HT-29 (cell line): ENCODE measurements at regions not wholly inside any gene's neighbourhood (a gene's known extent, or its start where the extent isn't known, plus 50 kb on each side); places are given as distances from the start of the nearest gene placed in this dataset.
"Not testable (repeated sequence)": the region's sequence is repeated elsewhere in the genome, so short reads cannot be mapped to it uniquely, and the experiment has no call there.

ENCODE experiments used
- DNase-seq: peaks from one replicate; pipeline ENCODE4 v3.0.0-alpha.2; 2015; ENCODE audit warnings: low spot score

DNA sequence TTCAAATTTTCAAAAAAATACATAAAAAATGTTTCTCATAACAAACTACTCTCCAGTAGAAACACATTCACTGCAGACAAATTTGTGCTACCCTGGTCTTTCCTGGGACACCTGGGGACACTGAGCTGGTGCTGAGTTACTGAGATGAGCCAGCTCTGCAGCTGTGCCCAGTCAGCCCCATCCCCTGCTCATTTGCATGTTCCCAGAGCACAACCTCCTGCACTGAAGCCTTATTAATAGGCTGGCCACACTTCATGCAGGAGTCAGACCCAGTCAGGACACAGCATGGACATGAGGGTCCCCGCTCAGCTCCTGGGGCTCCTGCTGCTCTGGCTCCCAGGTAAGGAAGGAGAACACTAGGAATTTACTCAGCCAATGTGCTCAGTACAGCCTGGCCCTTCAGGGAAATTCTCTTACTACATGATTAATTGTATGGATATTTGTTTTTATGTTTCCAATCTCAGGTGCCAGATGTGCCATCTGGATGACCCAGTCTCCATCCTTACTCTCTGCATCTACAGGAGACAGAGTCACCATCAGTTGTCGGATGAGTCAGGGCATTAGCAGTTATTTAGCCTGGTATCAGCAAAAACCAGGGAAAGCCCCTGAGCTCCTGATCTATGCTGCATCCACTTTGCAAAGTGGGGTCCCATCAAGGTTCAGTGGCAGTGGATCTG, 1529.3 kb downstream of the RPIA start:
- DNase-seq = not testable (repeated sequence)

DNA sequence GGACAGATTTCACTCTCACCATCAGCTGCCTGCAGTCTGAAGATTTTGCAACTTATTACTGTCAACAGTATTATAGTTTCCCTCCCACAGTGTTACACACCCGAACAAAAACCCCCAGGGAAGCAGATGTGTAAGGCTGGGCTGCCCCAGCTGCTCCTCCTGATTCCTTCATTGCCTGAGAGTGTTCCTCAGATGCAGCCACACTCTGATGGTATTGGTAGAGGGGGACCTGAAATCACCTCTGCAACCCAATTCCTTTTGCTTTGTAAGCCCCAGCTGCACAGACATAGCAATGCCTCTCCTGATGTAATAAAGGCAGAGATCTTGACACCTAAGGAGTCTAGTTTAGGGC, 1529.8 kb downstream of the RPIA start:
- no peak for DNase-seq

DNA sequence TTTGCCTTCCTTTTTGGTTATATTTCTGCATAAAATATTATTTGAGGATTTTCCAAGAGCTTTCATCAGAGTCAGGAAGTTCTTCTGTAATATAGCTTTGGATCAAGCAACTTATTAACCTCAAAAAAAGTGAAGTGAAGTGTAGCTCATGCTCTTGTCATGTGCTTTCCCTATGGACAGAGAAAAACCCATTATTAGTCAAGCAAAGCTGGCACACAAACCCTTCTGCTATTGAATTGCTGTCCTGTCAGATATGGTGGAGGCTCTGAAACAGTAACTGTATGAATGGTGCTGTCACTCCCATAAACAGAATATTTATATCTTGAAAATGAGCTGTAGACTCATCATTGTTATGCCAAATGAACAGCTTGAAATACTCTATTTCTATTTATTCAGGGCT, 1533.3 kb downstream of the RPIA start:
- not testable (repeated sequence) for DNase-seq

DNA sequence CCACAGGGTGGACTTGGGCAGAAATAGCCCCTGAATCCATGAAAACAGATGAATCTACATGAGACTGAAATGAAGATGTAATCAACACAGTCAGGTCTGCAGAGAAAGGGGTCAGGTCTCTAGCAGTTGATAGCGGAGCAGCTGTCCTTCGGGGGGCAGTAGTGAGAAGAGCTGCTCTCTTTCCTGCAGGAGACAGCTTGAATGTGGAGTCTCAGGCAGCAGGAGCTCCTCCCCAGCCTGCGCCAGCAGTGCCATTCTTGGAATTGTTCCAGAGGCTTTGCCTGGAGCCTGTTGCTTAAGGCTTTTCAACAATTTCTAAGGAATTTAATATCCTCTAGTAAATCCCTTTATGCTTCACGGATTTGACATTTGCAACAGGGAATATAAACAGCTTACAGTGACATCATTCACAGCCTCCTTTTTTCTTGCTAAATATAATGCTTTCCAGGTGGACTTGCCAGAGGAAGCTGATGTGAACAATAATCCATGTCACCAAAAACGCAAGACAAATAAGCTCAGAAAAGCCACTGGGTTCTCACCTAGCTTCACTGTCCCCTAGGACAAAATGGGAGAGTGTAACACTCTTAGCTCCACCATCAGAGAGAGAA, 1535.1 kb downstream of the RPIA start:
- not testable (repeated sequence) for DNase-seq

DNA sequence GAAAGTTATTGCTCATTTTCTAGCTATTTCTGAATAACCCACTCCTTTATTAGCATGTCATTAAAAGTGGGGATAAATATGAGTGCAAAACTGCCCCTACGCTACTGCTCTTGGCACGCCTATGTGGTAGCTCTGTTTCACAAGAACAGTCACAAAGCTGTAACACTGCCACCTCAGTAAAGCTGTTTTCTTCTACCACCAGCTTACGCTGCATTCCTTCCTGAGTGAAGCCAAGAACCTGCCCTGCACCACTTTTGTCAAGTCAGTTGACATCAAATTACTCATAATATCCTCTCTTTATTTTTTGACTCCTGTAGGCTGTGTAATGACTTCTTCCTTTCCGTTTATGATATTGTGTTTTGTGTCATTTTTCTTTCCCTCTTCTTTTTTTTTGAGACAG, 1539.7 kb downstream of the RPIA start:
- DNase-seq = not testable (repeated sequence)

DNA sequence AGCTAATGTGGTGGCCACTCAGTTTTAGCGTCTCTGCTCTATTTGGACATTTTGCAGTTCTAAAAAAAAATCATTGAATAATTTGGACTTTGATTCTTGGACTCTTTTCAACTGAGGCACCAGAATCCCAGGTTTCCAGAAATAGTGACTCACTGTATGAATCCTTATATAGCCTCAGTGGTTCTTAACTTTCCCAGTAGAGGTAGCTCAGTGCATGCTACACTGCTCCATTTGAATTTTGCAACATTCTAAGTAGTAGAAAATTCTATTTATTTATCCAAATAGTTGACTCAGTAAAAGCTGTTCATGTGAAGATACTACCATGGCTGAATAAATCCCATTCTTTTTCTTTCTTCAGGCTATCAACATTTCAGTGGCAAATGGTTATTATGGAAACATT, 1544.0 kb downstream of the RPIA start:
- not testable (repeated sequence) for DNase-seq

DNA sequence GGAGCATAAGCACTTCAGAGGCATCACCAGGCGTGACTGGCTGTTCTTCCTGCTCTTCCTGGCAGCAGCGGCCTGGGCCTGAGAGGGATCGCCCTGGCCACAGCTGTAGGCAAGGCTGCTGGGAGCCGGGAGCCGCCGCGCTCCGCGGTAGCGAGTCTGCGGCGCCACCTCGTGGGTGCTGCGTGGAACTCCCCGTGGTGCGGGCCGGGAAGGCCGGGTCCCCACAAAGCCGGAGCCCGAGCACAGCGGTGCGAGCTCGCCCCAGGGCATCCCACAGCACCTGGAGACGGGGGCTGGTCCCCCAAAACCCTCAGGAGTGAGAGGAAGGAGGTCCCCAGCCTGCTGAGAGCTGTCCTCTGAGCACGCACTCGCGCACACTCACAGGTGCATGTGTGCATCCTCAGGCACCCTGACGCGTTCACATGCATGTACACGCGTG, 1546.5 kb downstream of the RPIA start:
- DNase-seq = not testable (repeated sequence)

DNA sequence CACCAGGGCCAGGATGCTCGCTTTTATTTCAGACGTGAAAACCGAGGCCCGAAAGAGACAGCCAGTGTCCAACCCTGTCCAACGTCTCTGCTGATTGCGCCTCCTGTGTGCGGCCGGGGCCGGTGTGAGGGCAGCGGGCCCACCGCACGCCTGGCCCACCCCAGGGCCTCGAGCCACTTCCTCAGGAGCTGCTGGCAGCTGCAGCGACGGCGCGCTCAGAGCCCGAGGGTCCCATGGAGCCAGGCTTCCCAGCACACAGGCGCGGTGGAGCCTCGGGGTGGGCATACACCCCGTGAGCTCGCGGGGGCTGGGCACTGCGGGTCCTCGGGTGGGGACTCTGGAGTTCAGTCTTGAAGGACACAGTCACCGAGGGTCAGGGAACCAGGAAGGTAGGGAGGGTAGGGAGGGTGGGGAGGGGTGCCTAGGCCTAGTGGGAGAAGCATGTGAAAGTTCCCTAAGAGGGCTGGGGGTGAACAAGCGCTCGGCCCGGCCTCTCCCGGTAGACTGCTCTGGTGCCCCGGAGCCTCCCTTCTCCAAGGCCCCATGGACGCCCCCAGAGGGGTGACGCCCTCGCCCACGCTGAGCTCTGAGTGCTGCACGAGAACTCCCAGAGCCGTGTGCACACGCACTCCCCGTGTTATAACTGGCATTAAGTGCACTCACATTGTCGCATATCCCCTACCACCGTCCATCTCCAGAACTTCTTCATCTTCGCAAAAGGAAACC, 1547.2 kb downstream of the RPIA start:
- DNase-seq = not testable (repeated sequence)

DNA sequence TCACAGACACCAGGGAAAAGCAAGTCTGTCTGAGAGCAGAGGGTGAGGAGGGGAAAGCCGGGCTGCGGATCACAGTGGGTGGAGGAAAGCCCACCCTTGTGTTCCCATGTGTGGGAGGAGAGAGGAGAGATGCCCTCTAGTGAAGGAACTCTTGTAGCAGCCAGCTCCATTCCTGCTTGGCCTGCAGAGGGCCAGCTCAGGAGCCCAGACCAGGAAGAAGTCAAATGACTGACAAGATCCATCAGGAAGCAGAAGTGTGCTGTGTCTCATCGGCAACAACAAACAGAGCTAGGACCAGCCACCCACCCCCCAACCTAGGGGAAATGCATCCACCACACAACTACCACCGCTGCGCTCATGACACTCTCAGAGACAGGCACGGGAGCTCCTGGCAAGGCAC, 1548.3 kb downstream of the RPIA start:
- DNase-seq = not testable (repeated sequence)

DNA sequence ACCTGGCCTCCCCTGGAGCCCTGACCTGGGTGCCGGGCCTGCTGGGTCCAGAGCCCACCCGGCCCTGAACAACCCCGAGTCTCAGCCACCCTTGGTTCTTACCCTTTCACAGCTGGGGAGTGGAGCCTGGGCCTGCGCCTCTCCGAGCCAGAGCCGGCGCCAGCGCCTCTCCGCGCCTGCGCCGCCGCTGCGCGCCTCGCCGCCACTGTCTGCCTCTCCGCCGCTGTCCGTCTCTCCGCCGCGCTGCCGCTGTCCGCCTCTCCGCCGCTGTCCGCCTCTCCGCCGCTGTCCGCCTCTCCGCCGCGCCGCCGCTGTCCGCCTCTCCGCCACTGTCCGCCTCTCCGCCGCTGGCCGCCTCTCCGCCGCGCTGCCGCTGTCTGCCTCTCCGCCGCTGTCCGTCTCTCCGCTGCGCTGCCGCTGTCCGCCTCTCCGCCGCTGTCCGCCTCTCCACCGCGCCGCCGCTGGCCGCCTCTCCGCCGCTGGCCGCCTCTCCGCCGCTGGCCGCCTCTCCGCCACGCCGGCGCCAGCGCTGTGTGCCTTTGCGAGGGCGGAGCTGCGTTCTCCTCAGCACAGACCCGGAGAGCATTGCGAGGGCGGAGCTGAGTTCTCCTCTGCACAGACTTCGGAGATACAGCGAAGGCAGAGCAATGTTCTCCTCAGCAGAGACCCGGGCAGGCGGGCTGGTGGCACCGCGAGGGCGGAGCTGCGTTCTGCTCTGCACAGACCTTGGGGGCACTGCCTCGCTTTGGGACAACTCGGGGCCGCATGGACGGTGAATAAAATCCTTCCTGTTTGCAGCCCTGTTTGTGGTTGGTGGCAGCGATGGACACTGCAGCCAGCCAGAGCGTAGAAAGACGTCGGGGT, 1553.7 kb downstream of the RPIA start:
- not testable (repeated sequence) for DNase-seq

DNA sequence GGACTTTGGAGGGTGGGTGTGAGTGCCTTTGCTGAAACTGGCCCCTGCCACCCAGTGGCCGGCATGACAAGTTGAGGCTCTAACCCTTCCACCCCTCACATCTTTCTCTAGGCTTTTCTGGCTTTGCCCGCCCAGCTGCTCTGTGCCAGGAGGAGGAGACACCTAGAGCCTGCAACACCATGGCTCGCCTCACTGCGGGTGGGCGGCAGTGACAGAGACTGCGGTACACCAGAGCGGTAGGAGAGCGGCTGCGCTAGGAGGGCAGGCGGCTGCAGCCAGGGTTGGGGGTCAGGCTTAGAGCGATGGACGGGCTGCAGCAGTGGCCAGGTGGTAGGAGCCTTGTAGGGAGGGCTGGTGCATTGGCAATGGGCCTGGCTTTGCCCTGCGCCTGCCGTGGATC, 1556.9 kb downstream of the RPIA start:
- DNase-seq = not testable (repeated sequence)

DNA sequence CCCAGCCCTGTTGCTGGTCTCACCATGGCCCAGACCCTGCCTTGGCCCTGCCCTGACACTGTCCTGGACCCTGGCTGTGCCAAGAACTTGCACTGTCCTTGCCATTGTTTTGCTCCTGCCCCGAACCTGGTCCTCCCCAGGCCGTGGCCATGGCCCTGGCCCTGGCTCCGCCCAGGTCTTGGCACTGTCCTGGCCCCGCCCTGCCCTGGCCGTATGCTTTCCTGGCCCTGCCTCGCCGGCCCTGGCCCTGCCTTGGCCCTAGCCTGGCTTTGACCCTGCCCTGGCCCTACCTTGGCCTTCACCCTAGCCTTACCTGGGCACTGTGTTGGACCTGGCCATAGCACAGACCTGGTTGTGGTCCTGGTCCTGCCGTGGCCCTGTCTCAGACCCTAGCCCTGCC, 1558.9 kb downstream of the RPIA start:
- not testable (repeated sequence) for DNase-seq

DNA sequence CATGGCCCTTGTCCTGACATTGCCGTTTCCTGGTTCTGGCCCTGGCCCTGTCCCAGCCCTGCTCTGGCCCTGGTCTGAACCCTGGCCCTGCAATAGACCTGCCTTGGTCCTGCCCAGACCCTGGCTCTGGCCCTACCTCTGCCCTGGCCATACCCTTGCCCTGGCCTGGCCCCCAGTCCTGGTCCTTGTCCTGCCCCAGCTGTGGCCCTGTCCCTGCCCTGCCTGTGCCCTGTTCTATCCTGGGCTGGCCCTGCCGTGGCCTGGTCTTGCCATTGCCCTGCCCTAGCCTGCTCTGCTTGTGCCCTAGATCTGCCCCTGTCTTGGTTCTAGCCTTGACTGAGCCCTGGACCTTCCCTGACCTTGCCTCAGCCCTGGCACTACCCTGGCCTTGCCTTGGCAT, 1560.1 kb downstream of the RPIA start:
- DNase-seq = not testable (repeated sequence)

DNA sequence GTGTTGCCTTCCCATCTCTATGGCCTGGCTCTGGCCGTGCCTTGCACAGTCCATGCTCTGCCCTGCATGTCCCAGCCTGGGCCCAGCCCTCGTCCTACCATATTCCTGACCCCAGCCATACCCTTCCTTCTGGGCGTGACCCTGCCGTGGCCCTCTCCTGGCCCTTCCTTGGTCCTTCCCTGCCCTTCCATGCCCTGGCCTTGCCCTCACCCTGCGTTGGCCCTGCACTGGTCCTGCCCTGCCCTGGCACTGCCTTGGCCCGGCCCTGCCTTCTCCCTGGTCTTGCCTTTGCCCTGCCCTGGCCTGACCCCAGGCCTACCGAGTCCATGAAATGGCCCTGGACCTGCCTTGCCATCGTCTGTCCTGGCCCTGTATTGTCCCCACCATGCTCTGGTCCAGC, 1561.8 kb downstream of the RPIA start:
- not testable (repeated sequence) for DNase-seq

DNA sequence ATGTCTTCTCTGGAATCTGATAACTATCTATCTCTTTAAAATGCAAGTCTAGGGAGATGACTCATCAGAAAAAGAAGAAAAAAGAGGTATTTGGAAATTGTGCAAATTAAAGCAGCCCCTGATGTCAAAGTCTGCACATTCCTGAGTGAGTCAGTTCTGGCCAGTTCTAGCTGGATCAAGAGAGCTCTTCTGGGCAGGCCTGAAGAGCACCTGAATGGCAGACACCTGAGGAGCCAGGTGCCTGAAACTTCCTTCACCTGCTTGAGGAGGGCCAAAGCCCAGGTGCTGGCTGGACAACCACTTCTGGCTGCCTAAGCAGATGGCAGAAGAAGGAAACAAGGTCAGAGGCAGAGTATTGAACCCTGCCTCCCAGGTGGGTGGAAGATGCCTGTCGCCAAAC, 1575.4 kb downstream of the RPIA start:
- not testable (repeated sequence) for DNase-seq

DNA sequence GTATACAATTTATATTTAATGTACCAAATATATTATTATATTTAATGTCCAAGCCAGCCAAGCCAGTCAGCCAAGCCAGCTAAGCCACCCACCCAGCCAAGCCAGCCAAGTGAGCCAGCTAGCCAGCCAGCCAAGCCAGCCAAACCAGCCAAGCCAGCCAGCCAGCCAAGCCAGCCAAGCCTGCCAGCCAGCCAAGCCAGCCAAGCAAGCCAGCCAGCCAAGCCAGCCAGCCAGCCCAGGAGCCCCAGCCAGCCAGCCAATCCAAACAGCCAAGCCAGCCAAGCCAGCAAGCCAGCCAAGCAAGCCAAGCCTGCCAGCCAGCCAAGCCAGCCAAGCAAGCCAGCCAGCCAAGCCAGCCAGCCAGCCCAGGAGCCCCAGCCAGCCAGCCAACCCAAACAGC, 1596.3 kb downstream of the RPIA start:
- not testable (repeated sequence) for DNase-seq

DNA sequence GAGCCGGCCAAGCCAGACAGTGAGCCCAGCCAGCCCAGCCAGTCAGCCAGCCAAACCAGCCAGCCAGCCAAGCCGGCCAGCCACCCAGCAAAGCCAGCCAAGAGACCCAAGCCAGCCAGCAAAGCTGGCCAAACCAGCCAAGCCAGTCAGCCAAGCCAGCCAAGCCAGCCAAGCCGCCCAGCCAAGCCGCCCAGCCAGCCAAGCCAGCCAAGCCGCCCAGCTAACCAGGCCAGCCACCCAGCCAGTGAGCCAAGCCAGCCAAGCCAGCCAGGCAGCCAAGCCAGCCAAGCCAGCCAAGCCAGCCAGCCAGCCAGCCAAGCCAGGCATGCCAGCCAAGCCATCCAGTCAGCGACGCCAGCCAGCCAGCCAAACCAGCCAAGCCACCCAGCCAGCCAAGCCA, 1596.9 kb downstream of the RPIA start:
- not testable (repeated sequence) for DNase-seq

DNA sequence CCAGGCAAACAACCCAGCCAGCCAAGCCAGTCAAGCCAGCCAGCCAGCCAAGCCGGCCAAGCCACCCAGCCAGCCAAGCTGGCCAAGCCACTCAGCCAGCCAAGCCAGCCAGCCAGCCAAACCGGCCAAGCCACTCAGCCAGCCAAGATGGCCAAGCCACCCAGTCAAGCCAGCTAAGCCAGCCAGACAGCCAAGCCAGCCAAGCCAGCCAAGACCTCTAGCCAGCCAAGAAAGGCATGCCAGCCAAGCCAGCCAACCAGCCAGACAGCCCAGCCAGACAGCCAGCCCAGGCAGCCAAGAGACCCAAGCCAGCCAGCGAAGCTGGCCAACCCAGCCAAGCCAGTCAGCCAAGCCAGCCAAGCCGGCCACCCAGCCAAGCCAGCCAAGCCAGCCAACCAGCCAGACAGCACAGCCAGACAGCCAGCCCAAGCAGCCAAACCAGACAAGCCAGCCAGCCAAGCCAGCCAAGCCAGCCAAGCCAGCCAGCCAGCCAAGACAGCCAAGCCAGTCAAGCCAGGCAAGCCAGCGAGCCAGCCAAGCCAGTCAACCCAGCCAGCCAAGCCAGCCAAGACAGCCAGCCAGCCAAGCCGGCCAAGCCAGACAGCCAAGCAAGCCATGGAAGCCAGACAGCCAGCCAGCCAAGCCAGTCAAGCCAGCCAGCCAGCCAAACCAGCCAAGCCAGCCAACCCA, 1598.0 kb downstream of the RPIA start:
- DNase-seq = not testable (repeated sequence)

DNA sequence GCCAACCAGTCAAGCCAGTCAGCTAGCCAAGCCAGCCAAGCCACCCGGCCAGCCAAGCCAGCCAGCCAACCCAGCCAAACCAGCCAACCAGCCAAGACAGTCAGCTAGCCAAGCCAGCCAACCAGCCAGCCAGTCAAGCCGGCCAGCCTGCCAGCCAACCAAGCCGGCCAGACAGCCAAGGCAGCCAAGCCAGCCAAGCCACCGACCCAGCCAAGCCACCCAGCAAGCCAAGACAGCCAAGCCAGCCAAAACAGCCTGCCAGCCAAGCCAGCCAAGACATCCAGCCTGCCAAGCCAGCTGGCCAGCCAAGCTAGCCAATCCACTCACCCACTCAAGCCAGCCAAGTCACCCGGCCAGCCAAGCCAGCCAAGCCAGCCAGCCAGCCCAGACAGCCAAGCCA, 1599.2 kb downstream of the RPIA start:
- DNase-seq = not testable (repeated sequence)

DNA sequence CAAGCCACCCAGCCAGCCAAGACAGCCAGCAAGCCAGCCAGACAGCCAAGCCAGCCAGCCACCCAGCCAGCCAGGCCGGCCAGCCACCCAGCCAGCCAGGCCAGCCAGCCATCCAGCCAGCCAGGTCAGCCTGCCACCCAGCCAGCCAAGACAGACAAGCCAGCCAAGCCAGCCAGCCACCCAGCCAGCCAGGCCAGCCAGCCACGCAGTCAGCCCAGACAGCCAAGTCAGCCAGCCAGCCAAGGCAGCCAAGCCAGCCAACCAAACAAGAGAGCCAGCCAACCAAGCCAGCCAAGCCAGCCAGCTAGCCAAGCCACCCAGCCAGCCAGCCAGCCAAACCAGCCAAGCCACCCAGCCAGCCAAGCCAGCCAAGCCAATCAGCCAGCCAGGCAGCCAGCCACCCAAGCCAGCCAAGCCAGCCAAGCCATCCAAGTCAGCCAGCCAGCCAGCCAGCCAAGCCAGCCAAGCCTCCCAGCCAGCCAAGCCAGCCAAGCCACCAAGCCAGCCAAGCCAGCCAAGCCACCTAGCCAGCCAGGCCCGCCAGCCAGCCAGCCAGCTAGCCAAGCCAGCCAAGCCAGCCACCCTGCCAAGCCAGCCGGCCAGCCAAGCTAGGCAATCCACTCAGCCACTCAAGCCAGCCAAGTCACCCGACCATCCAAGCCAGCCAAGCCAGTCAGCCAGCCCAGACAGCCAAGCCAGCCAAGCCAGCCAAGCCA, 1599.9 kb downstream of the RPIA start:
- not testable (repeated sequence) for DNase-seq
